Astrocyte (in vitro differentiated cells and primary cell): ENCODE measurements at regions not wholly inside any gene's neighbourhood (a gene's known extent, or its start where the extent isn't known, plus 50 kb on each side); places are given as distances from the start of the nearest gene placed in this dataset.

Experiments
- DNase-seq: peaks from one replicate; pipeline ENCODE4 v3.0.0-alpha.2; 2010; ENCODE audit warnings: low read depth
- FAIRE-seq: peaks from 2 replicates; lab custom pipeline; 2011; peaks lifted over from hg19 to GRCh38; lab: Jason Lieb, UNC
- H2AFZ ChIP-seq: 2 replicates; pipeline ENCODE4 v1.6.0; 2012; ENCODE audit warnings: low read depth, low read length, inconsistent platforms
- H3K27ac ChIP-seq: 2 replicates; pipeline ENCODE4 v1.5.1; 2011; ENCODE audit warnings: low read depth, low read length, inconsistent platforms
- H3K27me3 ChIP-seq: 2 replicates; pipeline ENCODE4 v1.6.0; 2011; ENCODE audit warnings: low read length, inconsistent platforms; ENCODE audit not compliant: insufficient read depth
- H3K36me3 ChIP-seq: 2 replicates; pipeline ENCODE4 v1.5.1; 2011; ENCODE audit warnings: low read length, inconsistent platforms; ENCODE audit not compliant: insufficient read depth
- H3K4me1 ChIP-seq: 2 replicates; pipeline ENCODE4 v1.5.1; 2011; ENCODE audit warnings: low read length, inconsistent platforms; ENCODE audit not compliant: insufficient read depth
- H3K4me2 ChIP-seq: 2 replicates; pipeline ENCODE4 v1.6.0; 2012; ENCODE audit warnings: low read length, inconsistent platforms
- H3K4me3 ChIP-seq: 2 replicates; pipeline ENCODE4 v1.5.1; 2011; ENCODE audit warnings: low read depth, mild to moderate bottlenecking, low read length, inconsistent platforms; ENCODE audit not compliant: insufficient read depth
- H3K79me2 ChIP-seq: 2 replicates; pipeline ENCODE4 v1.6.0; 2012; ENCODE audit warnings: mild to moderate bottlenecking, low read length, inconsistent platforms; ENCODE audit not compliant: insufficient read depth
- H3K9ac ChIP-seq: 2 replicates; pipeline ENCODE4 v1.6.0; 2012; ENCODE audit warnings: mild to moderate bottlenecking, low read length, inconsistent platforms
- H3K9me3 ChIP-seq: 2 replicates; pipeline ENCODE4 v1.5.1; 2012; ENCODE audit warnings: low read depth, mild to moderate bottlenecking, low read length, inconsistent platforms; ENCODE audit not compliant: insufficient read depth
- H4K20me1 ChIP-seq: 2 replicates; pipeline ENCODE4 v1.6.0; 2012; ENCODE audit warnings: low read length, inconsistent platforms; ENCODE audit not compliant: insufficient read depth
- H3K27ac Mint-ChIP-seq: one replicate; pipeline ENCODE4 v1.8.0; 2021; ENCODE audit warnings: mild to moderate bottlenecking, mixed read lengths; ENCODE audit not compliant: unreplicated experiment
- H3K27me3 Mint-ChIP-seq: one replicate; pipeline ENCODE4 v1.8.0; 2021; ENCODE audit warnings: low read depth, mixed read lengths; ENCODE audit not compliant: unreplicated experiment
- H3K36me3 Mint-ChIP-seq: one replicate; pipeline ENCODE4 v1.8.0; 2021; ENCODE audit warnings: low read depth, mixed read lengths; ENCODE audit not compliant: unreplicated experiment
- H3K4me1 Mint-ChIP-seq: one replicate; pipeline ENCODE4 v1.8.0; 2021; ENCODE audit warnings: low read depth, mixed read lengths; ENCODE audit not compliant: unreplicated experiment
- H3K4me3 Mint-ChIP-seq: one replicate; pipeline ENCODE4 v1.8.0; 2021; ENCODE audit warnings: mild to moderate bottlenecking, moderate library complexity, mixed read lengths; ENCODE audit not compliant: unreplicated experiment
- H3K9me3 Mint-ChIP-seq: one replicate; pipeline ENCODE4 v1.8.0; 2021; ENCODE audit warnings: mild to moderate bottlenecking, mixed read lengths; ENCODE audit not compliant: unreplicated experiment
- CTCF ChIP-seq: IDR thresholded peaks from 2 replicates; pipeline ENCODE4 v1.5.1; 2011; ENCODE audit warnings: low read depth, mild to moderate bottlenecking, inconsistent platforms, low read length, moderate library complexity; ENCODE audit not compliant: insufficient read depth
- EZH2 ChIP-seq: IDR thresholded peaks from 2 replicates; pipeline ENCODE4 v1.6.1; 2012; ENCODE audit warnings: mild to moderate bottlenecking, low read length, inconsistent platforms; ENCODE audit not compliant: insufficient read depth

GRCh38 chr22:47402876-47403525 is 640.6 kb downstream of the TBC1D22A start:
- Histone ChIP-seq H4K20me1 (no peaks in the 10 kb centered on the region), H3K4me2 (no peak overlapping the region), H3K79me2 (no peaks in the 10 kb centered on the region), H3K27ac (no peak overlapping the region), H3K27me3 (no peaks in the 10 kb centered on the region), H3K9me3 (no peaks in the 10 kb centered on the region), H3K4me3 (no peak overlapping the region), H3K4me1 (no peaks in the 10 kb centered on the region), H2AFZ (no peak overlapping the region), H3K36me3 (no peaks in the 10 kb centered on the region), H3K9ac (no peak overlapping the region)
- no peak overlapping the region for H3K4me3 Mint-ChIP-seq
- H3K4me1 Mint-ChIP-seq = no peaks in the 10 kb centered on the region
- H3K36me3 Mint-ChIP-seq = peaks cover 2% of the 10 kb centered on the region
- peaks cover 2% of the 10 kb centered on the region for H3K27me3 Mint-ChIP-seq
- peaks cover 29% of the 10 kb centered on the region for H3K9me3 Mint-ChIP-seq
- TF ChIP-seq EZH2 = no peak
- TF ChIP-seq CTCF = no peak
- DNase-seq = no peak
- H3K27ac Mint-ChIP-seq = no peak overlapping the region
- FAIRE-seq = no peak

- no peak for DNase-seq
- TF ChIP-seq CTCF = no peak
- TF ChIP-seq EZH2 = no peak
- Histone ChIP-seq H3K36me3 (no peaks in the 10 kb centered on the region), H2AFZ (no peak overlapping the region), H3K4me2 (no peak overlapping the region), H3K9ac (no peak overlapping the region), H4K20me1 (no peaks in the 10 kb centered on the region), H3K27ac (no peak overlapping the region), H3K79me2 (no peaks in the 10 kb centered on the region), H3K27me3 (no peaks in the 10 kb centered on the region), H3K4me3 (no peak overlapping the region), H3K9me3 (no peaks in the 10 kb centered on the region), H3K4me1 (no peaks in the 10 kb centered on the region)
- Mint-ChIP-seq H3K36me3 (peaks cover 2% of the 10 kb centered on the region), H3K27ac (no peak overlapping the region), H3K9me3 (peaks cover 29% of the 10 kb centered on the region), H3K4me1 (no peaks in the 10 kb centered on the region), H3K4me3 (no peak overlapping the region), H3K27me3 (peaks cover 2% of the 10 kb centered on the region)
- no peak for FAIRE-seq
Measured at GRCh38 chr22:47401976-47402770, 639.7 kb downstream of the TBC1D22A start.

GRCh38 chr22:47401592-47401898 is 639.1 kb downstream of the TBC1D22A start:
- Histone ChIP-seq H3K79me2 (no peaks in the 10 kb centered on the region), H4K20me1 (no peaks in the 10 kb centered on the region), H2AFZ (no peak overlapping the region), H3K27ac (no peak overlapping the region), H3K9ac (no peak overlapping the region), H3K9me3 (no peaks in the 10 kb centered on the region), H3K4me3 (no peak overlapping the region), H3K36me3 (no peaks in the 10 kb centered on the region), H3K4me1 (no peaks in the 10 kb centered on the region), H3K27me3 (no peaks in the 10 kb centered on the region), H3K4me2 (no peak overlapping the region)
- H3K4me3 Mint-ChIP-seq = no peak overlapping the region
- H3K27ac Mint-ChIP-seq = no peak overlapping the region
- DNase-seq (no peak), FAIRE-seq (no peak)
- no peaks in the 10 kb centered on the region for H3K4me1 Mint-ChIP-seq
- peaks cover under 1% of the 10 kb centered on the region for H3K36me3 Mint-ChIP-seq
- H3K9me3 Mint-ChIP-seq = peaks cover 34% of the 10 kb centered on the region
- TF ChIP-seq EZH2 = no peak
- TF ChIP-seq CTCF = no peak
- H3K27me3 Mint-ChIP-seq = peaks cover 2% of the 10 kb centered on the region
